CD4-positive, CD25-positive, alpha-beta regulatory T cell (primary cell): ENCODE measurements at regions not wholly inside any gene's neighbourhood (a gene's known extent, or its start where the extent isn't known, plus 50 kb on each side); places are given as distances from the start of the nearest gene placed in this dataset.
"Not testable (repeated sequence)": the region's sequence is repeated elsewhere in the genome, so short reads cannot be mapped to it uniquely, and the experiment has no call there.

Experiments used
- ATAC-seq, 2 donors: fragments of 150-1000 bp; cut with Tn5 transposase; one replicate each; pipeline ENCODE4 v1.10.0; 2021; ENCODE audit warnings: low read depth in 2 of 2, moderate number of reproducible peaks in 2 of 2, moderate library complexity in 1 of 2
- DNase-seq, 3 donors: peaks; one replicate each; pipeline versions ENCODE4 v3.0.0 to v3.0.0-alpha.2; 2012 to 2022; ENCODE audit warnings: mixed read lengths in 1 of 3
- H3K27ac ChIP-seq: one replicate; pipeline ENCODE4 v1.7.0; 2013; ENCODE audit warnings: mild to moderate bottlenecking, low read length; ENCODE audit not compliant: insufficient read depth, poor library complexity, severe bottlenecking
- H3K27me3 ChIP-seq: one replicate; pipeline ENCODE4 v1.7.0; 2013; ENCODE audit warnings: low read length; ENCODE audit not compliant: control insufficient read depth, insufficient read depth
- H3K36me3 ChIP-seq: one replicate; pipeline ENCODE4 v1.7.0; 2013; ENCODE audit warnings: mild to moderate bottlenecking, low read length, moderate library complexity; ENCODE audit not compliant: control insufficient read depth, insufficient read depth
- H3K4me1 ChIP-seq: 2 replicates; pipeline ENCODE4 v1.7.0; 2013; ENCODE audit warnings: mild to moderate bottlenecking, low read length; ENCODE audit not compliant: insufficient read depth, control insufficient read depth, poor library complexity, severe bottlenecking
- H3K4me3 ChIP-seq: one replicate; pipeline ENCODE4 v1.7.0; 2013; ENCODE audit warnings: low read depth, mild to moderate bottlenecking, low read length, moderate library complexity
- H3K9me3 ChIP-seq, 2 experiments: 1 replicate in 1 of 2; 2 replicates in 1 of 2; pipeline ENCODE4 v1.7.0; 2013; ENCODE audit warnings: low read length in 2 of 2, mild to moderate bottlenecking in 1 of 2, moderate library complexity in 1 of 2; ENCODE audit not compliant: control insufficient read depth in 2 of 2
- H3K27ac Mint-ChIP-seq, 3 donors: one replicate each; pipeline ENCODE4 v1.8.0; 2020 to 2022; ENCODE audit warnings: mild to moderate bottlenecking in 3 of 3, mixed read lengths in 3 of 3, moderate library complexity in 2 of 3
- H3K27me3 Mint-ChIP-seq: one replicate; pipeline ENCODE4 v1.8.0; 2022; ENCODE audit warnings: mild to moderate bottlenecking, mixed read lengths
- H3K36me3 Mint-ChIP-seq: one replicate; pipeline ENCODE4 v1.8.0; 2020; ENCODE audit warnings: mixed read lengths
- H3K4me1 Mint-ChIP-seq, 4 donors: one replicate each; pipeline ENCODE4 v1.8.0; 2020 to 2022; ENCODE audit warnings: mixed read lengths in 4 of 4, mild to moderate bottlenecking in 1 of 4
- H3K4me3 Mint-ChIP-seq, 4 donors: one replicate each; pipeline ENCODE4 v1.8.0; 2020 to 2022; ENCODE audit warnings: mild to moderate bottlenecking in 4 of 4, mixed read lengths in 4 of 4, moderate library complexity in 3 of 4
- H3K9me3 Mint-ChIP-seq, 7 donors: one replicate each; pipeline ENCODE4 v1.8.0; 2020 to 2022; ENCODE audit warnings: mixed read lengths in 7 of 7, mild to moderate bottlenecking in 3 of 7, moderate library complexity in 2 of 7

DNA sequence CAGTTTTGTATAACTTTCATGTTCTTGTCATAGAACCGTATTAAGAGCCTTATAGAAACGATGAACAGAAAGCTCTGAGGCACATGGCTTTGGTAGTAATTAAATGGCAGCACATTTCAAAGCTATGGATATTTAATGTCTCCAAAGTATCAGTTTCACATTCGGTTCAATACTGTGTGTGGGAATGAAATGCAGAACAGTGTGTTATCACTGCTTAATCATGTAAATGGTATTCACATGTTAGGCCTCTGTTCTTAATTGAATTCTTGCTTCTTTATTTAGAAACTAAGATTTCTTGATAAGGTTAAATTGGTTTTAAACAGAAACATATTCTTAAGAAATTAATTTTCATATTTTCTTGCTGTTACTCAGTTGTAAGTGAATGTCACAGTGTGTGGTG, 701.0 kb upstream of the PITX2 start:
- H3K4me3 Mint-ChIP-seq = no peak overlapping the region
- no peaks in the 10 kb centered on the region for H3K27me3 ChIP-seq
- DNase-seq (no peak), ATAC-seq (no peak)
- H3K27ac Mint-ChIP-seq = no peak overlapping the region
- no peaks in the 10 kb centered on the region for H3K27me3 Mint-ChIP-seq
- H3K4me3 ChIP-seq = no peak overlapping the region
- H3K9me3 Mint-ChIP-seq = peaks cover 0 to 6% (median 4%) of the 10 kb centered on the region in 7 donors
- no peaks in the 10 kb centered on the region for H3K9me3 ChIP-seq
- no peaks in the 10 kb centered on the region for H3K4me1 ChIP-seq
- no peak overlapping the region for H3K27ac ChIP-seq
- H3K36me3 Mint-ChIP-seq = no peaks in the 10 kb centered on the region
- H3K36me3 ChIP-seq = no peaks in the 10 kb centered on the region
- H3K4me1 Mint-ChIP-seq = no peaks in the 10 kb centered on the region

- no peak for ATAC-seq
- Mint-ChIP-seq H3K27me3 (no peaks in the 10 kb centered on the region), H3K27ac (no peak overlapping the region), H3K4me3 (no peak overlapping the region), H3K4me1 (no peaks in the 10 kb centered on the region), H3K9me3 (peaks cover 0 to 6% (median 4%) of the 10 kb centered on the region in 7 donors), H3K36me3 (no peaks in the 10 kb centered on the region)
- Histone ChIP-seq H3K36me3 (no peaks in the 10 kb centered on the region), H3K27me3 (no peaks in the 10 kb centered on the region), H3K27ac (no peak overlapping the region), H3K9me3 (no peaks in the 10 kb centered on the region), H3K4me3 (no peak overlapping the region), H3K4me1 (no peaks in the 10 kb centered on the region)
- no peak for DNase-seq
These were observed 703.6 kb upstream of the PITX2 start for GRCh38 chr4:111326450-111326849.

GRCh38 chr4:111330786-111331185, 707.9 kb upstream of the PITX2 start:
- H3K27ac Mint-ChIP-seq = no peak overlapping the region
- H3K36me3 ChIP-seq = no peaks in the 10 kb centered on the region
- no peak for ATAC-seq
- peaks cover 0 to 18% (median 7%) of the 10 kb centered on the region in 7 donors for H3K9me3 Mint-ChIP-seq
- no peak for DNase-seq
- no peaks in the 10 kb centered on the region for H3K27me3 Mint-ChIP-seq
- H3K4me1 ChIP-seq = no peaks in the 10 kb centered on the region
- no peaks in the 10 kb centered on the region for H3K4me1 Mint-ChIP-seq
- no peak overlapping the region for H3K4me3 ChIP-seq
- no peaks in the 10 kb centered on the region for H3K27me3 ChIP-seq
- no peaks in the 10 kb centered on the region for H3K36me3 Mint-ChIP-seq
- no peaks in the 10 kb centered on the region for H3K9me3 ChIP-seq
- H3K27ac ChIP-seq = no peak overlapping the region
- no peak overlapping the region for H3K4me3 Mint-ChIP-seq

- DNase-seq (no peak), ATAC-seq (no peak)
- H3K36me3 Mint-ChIP-seq = no peaks in the 10 kb centered on the region
- H3K27ac ChIP-seq = no peak overlapping the region
- no peaks in the 10 kb centered on the region for H3K27me3 ChIP-seq
- H3K9me3 ChIP-seq = no peaks in the 10 kb centered on the region
- H3K27ac Mint-ChIP-seq = no peak overlapping the region
- H3K4me3 Mint-ChIP-seq = no peak overlapping the region
- H3K4me3 ChIP-seq = no peak overlapping the region
- H3K9me3 Mint-ChIP-seq = peaks cover 2 to 14% (median 9%) of the 10 kb centered on the region in 7 donors
- H3K27me3 Mint-ChIP-seq = no peaks in the 10 kb centered on the region
- H3K4me1 ChIP-seq = no peaks in the 10 kb centered on the region
- H3K4me1 Mint-ChIP-seq = no peaks in the 10 kb centered on the region
- no peaks in the 10 kb centered on the region for H3K36me3 ChIP-seq
These were observed 711.5 kb upstream of the PITX2 start for GRCh38 chr4:111334361-111334760.

- not testable (repeated sequence) for DNase-seq, H3K4me1 Mint-ChIP-seq, H3K36me3 Mint-ChIP-seq, H3K27ac ChIP-seq, H3K27me3 Mint-ChIP-seq, H3K36me3 ChIP-seq, H3K4me3 ChIP-seq, ATAC-seq, H3K4me1 ChIP-seq, H3K27me3 ChIP-seq, H3K9me3 ChIP-seq, H3K27ac Mint-ChIP-seq, H3K4me3 Mint-ChIP-seq
- peaks cover 0 to 12% (median 5%) of the 10 kb centered on the region in 7 donors for H3K9me3 Mint-ChIP-seq
These were observed 714.5 kb upstream of the PITX2 start for GRCh38 chr4:111337186-111337876.

GRCh38 chr4:111359602-111360001, 736.7 kb upstream of the PITX2 start:
- H3K4me3 ChIP-seq = no peak overlapping the region
- H3K27me3 Mint-ChIP-seq = no peaks in the 10 kb centered on the region
- no peaks in the 10 kb centered on the region for H3K36me3 Mint-ChIP-seq
- no peaks in the 10 kb centered on the region for H3K27me3 ChIP-seq
- no peak overlapping the region for H3K4me3 Mint-ChIP-seq
- H3K36me3 ChIP-seq = no peaks in the 10 kb centered on the region
- DNase-seq = no peak
- no peaks in the 10 kb centered on the region for H3K4me1 Mint-ChIP-seq
- no peak overlapping the region for H3K27ac Mint-ChIP-seq
- peaks cover 0 to 19% (median 0%) of the 10 kb centered on the region in 7 donors for H3K9me3 Mint-ChIP-seq
- H3K4me1 ChIP-seq = no peaks in the 10 kb centered on the region
- peaks cover 0 to 6% of the 10 kb centered on the region in 2 experiments for H3K9me3 ChIP-seq
- no peak for ATAC-seq
- no peak overlapping the region for H3K27ac ChIP-seq

- Mint-ChIP-seq H3K27me3 (no peaks in the 10 kb centered on the region), H3K4me1 (no peaks in the 10 kb centered on the region), H3K9me3 (peaks cover 0 to 12% (median under 1%) of the 10 kb centered on the region in 7 donors), H3K27ac (no peak overlapping the region), H3K36me3 (no peaks in the 10 kb centered on the region), H3K4me3 (no peak overlapping the region)
- no peak overlapping the region for H3K27ac ChIP-seq
- DNase-seq = no peak
- H3K9me3 ChIP-seq = peaks cover 0 to 6% of the 10 kb centered on the region in 2 experiments
- ATAC-seq = no peak
- no peaks in the 10 kb centered on the region for H3K36me3 ChIP-seq
- no peaks in the 10 kb centered on the region for H3K4me1 ChIP-seq
- H3K4me3 ChIP-seq = no peak overlapping the region
- no peaks in the 10 kb centered on the region for H3K27me3 ChIP-seq
These were observed 738.0 kb upstream of the PITX2 start for GRCh38 chr4:111360906-111361305.

DNA sequence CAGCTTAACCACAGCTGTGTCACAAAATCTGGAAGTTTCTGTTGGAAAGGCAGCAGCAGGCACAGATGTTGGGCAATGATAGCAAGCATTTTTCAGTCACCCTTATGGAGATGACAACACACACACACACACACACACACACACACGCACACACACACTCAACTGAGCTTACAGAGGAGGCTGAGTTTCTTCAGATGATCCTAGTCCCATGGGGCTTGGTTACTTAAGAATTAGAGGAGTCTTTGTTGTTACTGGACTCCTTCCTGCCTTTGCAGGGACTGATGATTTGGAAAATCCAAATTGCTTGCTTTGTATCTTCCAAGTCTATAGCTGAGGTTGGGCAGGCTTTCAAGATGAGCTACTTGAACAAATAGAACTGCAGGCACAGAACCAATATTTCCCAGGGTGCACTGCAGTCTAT, 740.1 kb upstream of the PITX2 start:
- Histone ChIP-seq H3K9me3 (peaks cover 0 to 6% of the 10 kb centered on the region in 2 experiments), H3K36me3 (no peaks in the 10 kb centered on the region), H3K4me1 (no peaks in the 10 kb centered on the region), H3K27me3 (no peaks in the 10 kb centered on the region), H3K4me3 (no peak overlapping the region), H3K27ac (no peak overlapping the region)
- ATAC-seq = no peak
- Mint-ChIP-seq H3K9me3 (peaks cover 0 to 26% (median 3%) of the 10 kb centered on the region in 7 donors), H3K27me3 (no peaks in the 10 kb centered on the region), H3K27ac (no peak overlapping the region), H3K36me3 (no peaks in the 10 kb centered on the region), H3K4me1 (no peaks in the 10 kb centered on the region), H3K4me3 (no peak overlapping the region)
- DNase-seq = no peak
